Activated T-helper 17 cell treated with anti-CD3 and anti-CD28 coated beads, Interleukin-2, amount 50 U/mL, for 72 hours (primary cell): ENCODE measurements at regions not wholly inside any gene's neighbourhood (a gene's known extent, or its start where the extent isn't known, plus 50 kb on each side); places are given as distances from the start of the nearest gene placed in this dataset.
A peak's percentile ranks its signal among the peaks of the same experiment; 100 is the strongest.
"Not testable (repeated sequence)": the region's sequence is repeated elsewhere in the genome, so short reads cannot be mapped to it uniquely, and the experiment has no call there.

ENCODE experiments used
- ATAC-seq: fragments of 150-1000 bp; cut with Tn5 transposase; replicated peaks from 2 replicates; pipeline ENCODE4 v1.10.0; 2021; ENCODE audit warnings: mild to moderate bottlenecking, moderate library complexity
- H3K27ac Mint-ChIP-seq: one replicate; pipeline ENCODE4 v1.8.0; 2022; ENCODE audit warnings: mixed read lengths
- H3K27me3 Mint-ChIP-seq: one replicate; pipeline ENCODE4 v1.8.0; 2022; ENCODE audit warnings: mixed read lengths
- H3K36me3 Mint-ChIP-seq: one replicate; pipeline ENCODE4 v1.8.0; 2022; ENCODE audit warnings: low read depth, mild to moderate bottlenecking, mixed read lengths
- H3K4me1 Mint-ChIP-seq: one replicate; pipeline ENCODE4 v1.8.0; 2022; ENCODE audit warnings: mixed read lengths
- H3K4me3 Mint-ChIP-seq: one replicate; pipeline ENCODE4 v1.8.0; 2022; ENCODE audit warnings: mild to moderate bottlenecking, mixed read lengths
- H3K9me3 Mint-ChIP-seq: one replicate; pipeline ENCODE4 v1.8.0; 2022; ENCODE audit warnings: mixed read lengths

DNA sequence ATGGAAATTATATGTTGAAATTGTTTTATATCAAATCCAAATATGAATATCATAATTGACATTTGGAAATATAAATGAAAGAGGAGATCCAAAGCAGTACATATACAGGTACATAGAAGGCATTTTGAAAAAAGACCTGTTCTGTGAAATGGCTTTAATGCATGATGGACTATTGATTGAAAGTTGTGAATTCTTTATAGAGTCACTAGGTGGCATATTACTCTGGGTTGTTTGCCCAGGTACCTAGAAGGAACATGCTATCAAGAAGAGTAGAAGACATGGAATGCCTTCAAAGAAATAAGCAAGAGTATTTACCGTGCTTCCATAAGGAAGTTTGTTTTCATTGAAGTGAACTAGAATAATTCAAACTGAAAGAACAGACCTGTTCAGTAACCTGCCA is 160.0 kb upstream of the ANK3 start:
- Mint-ChIP-seq H3K36me3 (no peaks in the 10 kb centered on the region), H3K4me3 (no peak overlapping the region), H3K9me3 (no peaks in the 10 kb centered on the region), H3K27ac (no peak overlapping the region), H3K4me1 (no peaks in the 10 kb centered on the region), H3K27me3 (no peaks in the 10 kb centered on the region)
- ATAC-seq: peak; percentile 59

DNA sequence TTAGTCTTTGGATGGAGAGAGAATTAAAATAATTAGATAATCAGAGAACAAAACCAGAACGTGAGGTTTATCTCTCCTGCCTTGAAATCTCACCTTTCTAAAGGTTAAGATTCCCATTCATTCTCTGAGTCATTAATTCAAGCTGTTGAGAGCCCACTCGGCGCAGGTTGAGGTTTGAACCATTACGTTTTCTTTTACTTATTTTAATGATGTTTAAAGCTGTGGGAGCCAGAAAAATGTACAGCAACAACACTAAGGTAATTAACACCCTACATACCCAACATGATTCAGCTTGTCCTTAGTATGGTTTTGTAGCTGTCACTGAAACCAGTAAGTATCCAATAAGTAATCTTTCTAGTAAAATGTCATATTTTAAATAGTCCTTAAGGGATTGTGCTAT is 153.0 kb upstream of the ANK3 start:
- Mint-ChIP-seq H3K9me3 (no peaks in the 10 kb centered on the region), H3K36me3 (no peaks in the 10 kb centered on the region), H3K27ac (no peak overlapping the region), H3K4me3 (no peak overlapping the region), H3K4me1 (peaks cover 10% of the 10 kb centered on the region), H3K27me3 (no peaks in the 10 kb centered on the region)
- ATAC-seq: peak; percentile 50

DNA sequence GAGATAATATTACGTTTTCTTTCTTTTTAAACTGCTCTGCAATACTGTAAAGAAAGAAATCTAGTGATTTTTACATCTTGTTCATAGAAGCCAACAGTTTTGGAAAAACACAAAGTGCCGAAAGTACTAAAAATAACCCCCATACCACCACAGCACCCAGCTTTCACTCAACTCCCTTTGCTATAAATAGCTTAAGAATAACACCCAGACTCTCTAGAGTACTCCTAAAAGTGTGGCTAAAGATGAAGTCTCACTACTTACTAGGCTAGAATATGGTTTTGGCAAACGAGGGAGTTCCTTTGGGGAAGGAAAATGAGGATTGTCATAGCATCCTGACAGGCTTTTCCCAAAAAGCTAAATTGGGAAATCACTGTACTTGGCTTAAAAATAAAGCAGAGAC is 151.8 kb upstream of the ANK3 start:
- H3K36me3 Mint-ChIP-seq: peaks cover 5% of the 10 kb centered on the region
- H3K9me3 Mint-ChIP-seq: no peaks in the 10 kb centered on the region
- H3K4me3 Mint-ChIP-seq: no peak overlapping the region
- H3K4me1 Mint-ChIP-seq: peaks cover 15% of the 10 kb centered on the region
- H3K27ac Mint-ChIP-seq: no peak overlapping the region
- no peaks in the 10 kb centered on the region for H3K27me3 Mint-ChIP-seq
- no peak for ATAC-seq

DNA sequence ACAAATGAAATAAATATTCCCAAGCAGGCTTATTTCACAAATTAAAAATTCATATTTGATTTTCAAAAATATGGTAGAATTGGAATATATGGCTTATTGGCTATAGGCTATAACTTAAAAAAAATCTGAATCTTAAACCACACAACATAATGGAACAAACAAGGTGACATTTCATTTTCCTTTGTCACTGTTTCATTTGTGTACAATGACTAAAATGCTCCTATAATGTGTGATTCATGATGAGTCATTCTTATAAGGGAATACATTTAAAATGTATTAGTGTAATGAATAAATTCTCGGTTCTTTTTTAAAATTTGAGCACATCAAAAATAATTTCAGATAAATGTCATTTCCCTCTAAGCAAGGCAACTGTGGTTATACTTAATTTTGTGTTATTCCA is 148.0 kb upstream of the ANK3 start:
- no peaks in the 10 kb centered on the region for H3K9me3 Mint-ChIP-seq
- peaks cover 24% of the 10 kb centered on the region for H3K4me1 Mint-ChIP-seq
- ATAC-seq: peak; percentile 49
- peak overlapping the region; percentile 24 for H3K4me3 Mint-ChIP-seq
- no peaks in the 10 kb centered on the region for H3K27me3 Mint-ChIP-seq
- peak overlapping the region; percentile 67 for H3K27ac Mint-ChIP-seq
- peaks cover 29% of the 10 kb centered on the region for H3K36me3 Mint-ChIP-seq

DNA sequence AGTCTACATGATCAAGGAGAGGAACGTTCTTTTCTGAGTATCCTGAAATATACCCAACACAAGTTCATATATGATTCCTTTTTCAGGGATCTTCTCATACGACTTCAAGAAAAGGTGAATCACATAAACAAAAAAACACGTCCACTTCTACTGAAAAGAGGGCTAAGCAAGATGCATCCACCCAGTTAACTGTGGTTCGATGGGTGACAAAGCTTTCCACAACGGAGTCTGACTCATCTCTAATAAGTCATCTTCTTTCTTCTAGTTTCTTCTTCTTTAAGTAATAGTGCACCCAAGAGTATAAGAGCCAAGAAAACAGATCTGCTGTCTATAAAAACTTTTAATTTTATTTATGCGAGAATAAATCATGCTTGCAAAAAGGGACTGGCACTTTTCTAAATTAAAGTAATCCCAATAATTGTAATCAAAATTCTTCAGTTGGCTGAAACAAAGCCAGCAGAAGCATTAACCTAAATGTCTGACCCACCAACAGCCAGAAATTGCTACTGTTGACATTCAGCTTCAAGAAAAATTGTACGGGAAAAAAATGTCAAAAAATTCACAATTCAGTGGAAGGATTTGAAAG is 146.9 kb upstream of the ANK3 start:
- H3K4me1 Mint-ChIP-seq: peaks cover 24% of the 10 kb centered on the region

DNA sequence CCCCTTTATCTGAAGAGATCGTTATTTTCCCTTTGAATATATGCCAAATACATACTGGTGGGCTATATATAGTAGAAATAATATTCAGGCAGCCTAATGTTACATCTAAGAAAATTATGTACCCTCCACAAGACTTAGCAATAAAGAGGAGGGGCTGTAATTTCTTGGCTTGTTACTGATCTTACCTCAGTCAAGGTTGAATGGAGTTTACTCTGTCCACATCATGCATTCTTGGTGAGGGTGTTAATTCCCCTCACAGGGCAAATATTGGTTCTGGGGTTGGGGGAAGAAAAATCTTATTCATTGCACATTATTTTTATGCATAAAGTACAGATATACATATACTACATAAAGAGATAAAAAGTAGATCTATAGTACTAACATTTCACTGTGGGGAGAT is 145.8 kb upstream of the ANK3 start:
- H3K27ac Mint-ChIP-seq: peak overlapping the region; percentile 74
- no peaks in the 10 kb centered on the region for H3K9me3 Mint-ChIP-seq
- H3K27me3 Mint-ChIP-seq: no peaks in the 10 kb centered on the region
- H3K4me1 Mint-ChIP-seq: peaks cover 24% of the 10 kb centered on the region
- peaks cover 35% of the 10 kb centered on the region for H3K36me3 Mint-ChIP-seq
- peak overlapping the region; percentile 41 for H3K4me3 Mint-ChIP-seq
- no peak for ATAC-seq

More for the DNA sequence above, 146.9 kb upstream of the ANK3 start:
- H3K9me3 Mint-ChIP-seq: no peaks in the 10 kb centered on the region
- H3K27ac Mint-ChIP-seq: peak overlapping the region; percentile 80
- H3K4me3 Mint-ChIP-seq: peak overlapping the region; percentile 50
- H3K27me3 Mint-ChIP-seq: no peaks in the 10 kb centered on the region
- peak; percentile 94 for ATAC-seq
- H3K36me3 Mint-ChIP-seq: peaks cover 35% of the 10 kb centered on the region

DNA sequence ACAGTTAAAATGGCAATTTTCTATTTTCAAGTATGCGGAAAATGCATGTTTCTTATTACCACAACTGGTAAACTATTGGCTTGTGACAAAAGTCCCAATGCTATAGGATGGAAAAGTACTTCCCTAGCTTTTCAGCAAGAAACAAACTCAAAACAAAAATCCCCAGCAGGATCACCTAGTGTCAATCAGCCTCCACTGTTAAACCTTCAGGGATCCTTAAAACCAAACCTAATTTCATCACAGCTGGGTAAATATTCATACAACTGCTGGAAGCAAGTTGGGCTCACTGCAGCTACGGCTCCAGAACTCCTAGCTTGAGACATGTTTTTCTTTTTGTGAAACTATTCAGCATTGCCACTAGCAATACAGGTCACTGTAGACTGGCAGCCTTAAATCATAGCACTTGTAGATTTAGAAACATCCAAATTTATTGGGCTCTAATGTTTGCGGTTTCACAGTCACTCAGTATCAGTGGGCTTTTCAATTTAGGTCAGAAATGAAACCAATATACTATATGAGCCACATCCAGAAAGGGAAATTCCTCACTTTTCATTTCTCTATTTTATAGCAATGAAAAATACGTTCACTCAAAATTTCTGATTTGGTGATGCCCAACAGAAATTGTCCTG is 145.2 kb upstream of the ANK3 start:
- no peaks in the 10 kb centered on the region for H3K27me3 Mint-ChIP-seq
- peak overlapping the region; percentile 74 for H3K27ac Mint-ChIP-seq
- peaks cover 35% of the 10 kb centered on the region for H3K36me3 Mint-ChIP-seq
- peaks cover 24% of the 10 kb centered on the region for H3K4me1 Mint-ChIP-seq
- peak; percentile 49 for ATAC-seq
- peak overlapping the region; percentile 41 for H3K4me3 Mint-ChIP-seq
- no peaks in the 10 kb centered on the region for H3K9me3 Mint-ChIP-seq

DNA sequence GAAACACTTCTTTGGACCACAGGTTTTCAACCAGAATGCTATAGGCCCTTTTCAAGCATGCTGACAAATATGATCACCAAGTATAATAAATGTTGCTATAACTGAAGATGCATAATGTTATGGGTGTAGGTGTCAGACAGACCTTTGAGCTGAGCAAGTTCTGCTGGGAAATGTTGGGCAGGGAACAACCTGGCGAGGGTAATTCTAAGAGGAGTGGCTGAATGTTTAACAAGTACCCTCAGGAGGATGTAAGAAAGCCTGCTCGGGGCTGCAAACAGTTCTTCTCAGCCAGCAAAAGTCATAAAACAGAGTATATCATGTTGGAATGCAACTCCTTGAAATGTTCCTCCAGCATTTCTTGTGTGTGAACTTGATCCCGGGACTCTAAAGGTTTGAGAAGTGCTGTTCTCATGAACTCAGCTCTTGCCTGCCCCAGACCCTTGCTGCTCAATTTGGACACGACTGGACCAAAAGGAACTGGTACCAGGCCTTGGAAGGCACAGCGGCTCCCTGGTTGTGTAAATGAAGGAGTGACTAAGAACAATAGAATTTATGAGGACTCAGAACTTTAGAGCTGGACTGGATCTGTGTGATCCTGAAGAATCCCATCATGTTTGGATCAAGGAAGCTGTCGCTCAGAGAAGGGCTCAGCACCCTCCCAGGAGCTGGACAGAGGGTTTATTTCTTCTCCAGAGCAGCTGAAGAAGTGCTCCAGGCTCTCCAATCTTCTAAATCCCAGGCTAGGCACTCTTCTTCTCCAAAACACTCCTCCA is 143.2 kb upstream of the ANK3 start:
- peaks cover 35% of the 10 kb centered on the region for H3K36me3 Mint-ChIP-seq
- ATAC-seq: no peak

DNA sequence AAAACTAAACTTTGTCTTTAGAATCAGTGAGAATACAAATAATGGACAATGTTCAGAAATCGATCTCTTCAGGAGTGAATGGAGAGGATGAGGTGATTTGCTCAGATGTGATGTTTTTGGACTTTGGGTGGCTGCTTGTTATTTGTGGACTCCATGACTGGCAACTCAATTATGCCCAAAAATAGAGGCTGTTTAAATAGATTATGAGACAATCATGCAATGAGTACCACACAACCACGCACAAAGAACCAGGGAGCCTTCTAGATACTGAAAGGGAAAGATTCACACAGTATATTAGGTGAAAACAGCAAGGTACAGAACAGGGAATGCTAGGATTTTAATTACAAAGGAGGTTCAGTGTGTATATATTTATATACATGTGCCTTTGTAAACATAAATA is 141.3 kb upstream of the ANK3 start:
- Mint-ChIP-seq H3K4me1 (peaks cover 5% of the 10 kb centered on the region), H3K36me3 (peaks cover 26% of the 10 kb centered on the region), H3K9me3 (no peaks in the 10 kb centered on the region), H3K27ac (no peak overlapping the region), H3K27me3 (no peaks in the 10 kb centered on the region), H3K4me3 (no peak overlapping the region)
- no peak for ATAC-seq

More for the DNA sequence above, 143.2 kb upstream of the ANK3 start:
- no peak overlapping the region for H3K4me3 Mint-ChIP-seq
- no peak overlapping the region for H3K27ac Mint-ChIP-seq
- no peaks in the 10 kb centered on the region for H3K9me3 Mint-ChIP-seq
- no peaks in the 10 kb centered on the region for H3K27me3 Mint-ChIP-seq
- H3K4me1 Mint-ChIP-seq: peaks cover 14% of the 10 kb centered on the region

DNA sequence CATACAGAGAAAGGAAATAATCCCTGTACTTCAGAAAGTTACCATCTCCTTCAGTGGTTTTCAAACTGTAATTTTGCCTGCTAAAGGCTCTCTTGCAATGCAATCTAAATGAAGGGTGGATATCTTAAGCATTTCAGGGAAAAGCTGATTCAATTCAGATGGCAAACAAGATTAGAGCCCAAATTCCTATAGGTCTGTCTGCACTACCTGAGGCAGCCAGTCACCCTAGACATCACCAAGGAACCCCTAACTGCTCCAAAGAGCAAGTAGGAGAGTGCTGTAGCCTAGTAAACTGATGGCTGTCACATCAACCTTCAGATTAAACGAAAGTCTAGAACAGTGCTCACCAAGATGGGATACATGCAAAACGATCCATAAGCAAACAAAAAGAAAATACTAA is 138.0 kb upstream of the ANK3 start:
- no peak for ATAC-seq
- peaks cover 12% of the 10 kb centered on the region for H3K36me3 Mint-ChIP-seq

DNA sequence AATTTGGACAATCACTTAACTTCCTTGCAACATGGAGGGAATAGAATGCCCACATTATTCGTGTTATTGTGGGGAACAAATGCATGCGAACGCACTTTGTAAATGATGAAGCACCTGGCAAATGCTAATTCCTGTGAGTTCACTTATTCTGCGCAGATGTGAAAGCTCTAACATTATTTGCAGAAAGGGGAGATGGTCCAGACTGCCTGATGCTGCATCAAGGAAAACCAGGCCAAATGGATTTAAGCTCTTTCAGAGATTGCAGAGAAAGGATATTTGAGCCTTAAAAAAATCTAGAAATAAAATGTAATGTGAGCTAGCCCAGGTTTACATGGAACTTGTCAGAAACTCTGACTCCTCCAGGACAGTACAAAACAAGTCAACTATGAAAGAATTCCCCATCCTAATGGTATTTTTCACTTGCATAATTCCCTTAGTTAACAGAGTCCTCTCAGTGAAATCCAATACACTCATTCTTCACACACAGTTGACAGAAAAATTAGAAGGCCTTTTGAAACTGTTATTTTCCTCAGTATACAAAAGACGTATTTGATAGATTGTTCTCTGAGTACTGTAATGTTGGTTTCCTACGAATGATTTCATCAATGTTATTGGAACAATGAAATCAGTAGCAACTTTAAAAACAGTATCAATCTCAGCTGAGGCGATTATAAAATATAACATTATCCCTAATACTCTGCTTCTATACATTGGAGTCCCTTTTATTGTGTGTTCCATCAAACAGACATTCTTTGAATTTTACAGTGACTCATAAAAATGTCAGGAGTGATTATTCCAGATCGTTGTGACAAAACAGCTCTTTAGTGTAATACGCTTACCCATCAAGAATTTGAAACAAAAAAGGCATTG is 136.3 kb upstream of the ANK3 start:
- Mint-ChIP-seq H3K4me1 (peaks cover 18% of the 10 kb centered on the region), H3K27me3 (no peaks in the 10 kb centered on the region), H3K9me3 (peaks cover 5% of the 10 kb centered on the region), H3K36me3 (peaks cover 6% of the 10 kb centered on the region), H3K4me3 (no peak overlapping the region), H3K27ac (no peak overlapping the region)
- no peak for ATAC-seq

More for the DNA sequence above, 138.0 kb upstream of the ANK3 start:
- Mint-ChIP-seq H3K4me3 (no peak overlapping the region), H3K27ac (no peak overlapping the region), H3K9me3 (peaks cover 5% of the 10 kb centered on the region), H3K4me1 (peaks cover 6% of the 10 kb centered on the region), H3K27me3 (no peaks in the 10 kb centered on the region)

DNA sequence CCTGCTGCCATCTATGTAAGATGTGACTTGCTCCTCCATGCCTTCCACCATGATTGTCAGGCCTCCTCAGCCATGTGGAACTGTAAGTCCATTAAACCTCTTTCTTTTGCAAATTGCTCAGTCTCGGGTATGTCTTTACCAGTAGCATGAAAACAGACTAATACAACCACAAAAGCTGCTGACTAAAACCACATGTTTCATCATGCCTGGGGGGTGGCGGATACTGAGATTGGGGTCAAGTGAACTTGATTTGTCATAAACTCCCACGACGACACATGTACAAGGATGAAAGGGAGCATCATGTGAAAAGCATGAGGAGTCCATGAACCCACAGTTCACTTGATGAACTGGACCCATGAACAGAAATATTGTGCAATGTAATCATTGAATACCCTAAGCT is 134.9 kb upstream of the ANK3 start:
- ATAC-seq: peak; percentile 79
- H3K27me3 Mint-ChIP-seq: no peaks in the 10 kb centered on the region
- peaks cover 18% of the 10 kb centered on the region for H3K4me1 Mint-ChIP-seq
- peak overlapping the region; percentile 31 for H3K4me3 Mint-ChIP-seq
- H3K36me3 Mint-ChIP-seq: peaks cover 6% of the 10 kb centered on the region
- H3K27ac Mint-ChIP-seq: no peak overlapping the region
- peaks cover 5% of the 10 kb centered on the region for H3K9me3 Mint-ChIP-seq

DNA sequence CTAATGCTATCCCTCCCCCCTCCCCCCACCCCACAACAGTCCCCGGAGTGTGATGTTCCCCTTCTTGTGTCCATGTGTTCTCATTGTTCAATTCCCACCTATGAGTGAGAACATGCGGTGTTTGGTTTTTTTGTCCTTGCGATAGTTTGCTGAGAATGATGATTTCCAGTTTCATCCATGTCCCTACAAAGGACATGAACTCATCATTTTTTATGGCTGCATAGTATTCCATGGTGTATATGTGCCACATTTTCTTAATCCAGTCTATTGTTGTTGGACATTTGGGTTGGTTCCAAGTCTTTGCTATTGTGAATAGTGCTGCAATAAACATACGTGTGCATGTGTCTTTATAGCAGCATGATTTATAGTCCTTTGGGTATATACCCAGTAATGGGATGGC is 133.7 kb upstream of the ANK3 start:
- not testable (repeated sequence) for H3K9me3 Mint-ChIP-seq, H3K27ac Mint-ChIP-seq, H3K36me3 Mint-ChIP-seq, H3K4me3 Mint-ChIP-seq, H3K27me3 Mint-ChIP-seq, ATAC-seq
- H3K4me1 Mint-ChIP-seq: peaks cover 19% of the 10 kb centered on the region

DNA sequence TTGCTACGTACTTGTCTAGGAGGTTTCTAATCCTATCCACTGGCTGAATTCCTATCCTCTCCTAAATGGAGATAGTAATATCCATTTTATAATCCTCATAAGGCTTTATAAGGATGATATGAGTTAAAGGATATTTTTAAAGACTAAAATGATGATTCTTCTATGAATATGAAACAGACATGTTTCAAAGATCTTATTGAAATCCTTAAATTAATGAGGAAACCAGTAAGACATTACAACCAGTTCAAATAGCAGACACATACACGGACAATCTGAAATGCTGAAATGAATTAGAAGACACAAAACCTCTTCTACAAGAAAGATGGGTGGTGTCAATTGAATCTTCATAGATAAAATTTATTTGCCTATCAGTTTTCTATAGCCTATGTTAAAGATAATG is 132.9 kb upstream of the ANK3 start:
- Mint-ChIP-seq H3K4me1 (peaks cover 23% of the 10 kb centered on the region), H3K4me3 (no peak overlapping the region), H3K9me3 (peaks cover 5% of the 10 kb centered on the region), H3K27ac (no peak overlapping the region), H3K36me3 (peaks cover 6% of the 10 kb centered on the region), H3K27me3 (no peaks in the 10 kb centered on the region)
- no peak for ATAC-seq
